HepG2 (cell line): ENCODE measurements at regions not wholly inside any gene's neighbourhood (a gene's known extent, or its start where the extent isn't known, plus 50 kb on each side); places are given as distances from the start of the nearest gene placed in this dataset.

Experiments used
- ATAC-seq: fragments of 200-7000 bp; cut with Tn5 transposase; 3 replicates; pipeline ENCODE4 v1.9.1; 2020; ENCODE audit warnings: mild to moderate bottlenecking, moderate library complexity
- BruUV-seq: library from RNA; stranded (reverse); fragments of 400-500 nt; replicated peaks from 2 replicates; lab custom pipeline; 2021; lab: Mats Ljungman, UMichigan
- CTCF ChIA-PET: fragments of 300-600 bp; formaldehyde crosslinking; extraction: SDS; loops from one replicate; lab custom pipeline; 2021; ENCODE audit warnings: low total read pairs, inconsistent platforms, low intra/inter-chr PET ratio; lab: Yijun Ruan, JAX
- POLR2A ChIA-PET: fragments of 350-600 bp; sonication (Branson Sonifier 250); formaldehyde crosslinking; loops from one replicate; lab custom pipeline; 2020; ENCODE audit warnings: antibody characterized with exemption, inconsistent platforms; lab: Yijun Ruan, JAX
- DNase-seq: peaks from one replicate; pipeline ENCODE4 v3.0.0-alpha.2; 2015; ENCODE audit warnings: low spot score
- FAIRE-seq: peaks from 3 replicates; lab custom pipeline; 2011; peaks lifted over from hg19 to GRCh38; lab: Jason Lieb, UNC
- H2AFZ ChIP-seq: one replicate; pipeline ENCODE4 v1.6.1; 2011; ENCODE audit warnings: low read length, inconsistent platforms
- H3K27ac ChIP-seq: fragments of 300-600 bp; 3 replicates; pipeline ENCODE4 v1.8.0; 2011; ENCODE audit warnings: mixed run types, mild to moderate bottlenecking, mixed read lengths, low read length, inconsistent platforms; ENCODE audit not compliant: insufficient read depth; ENCODE audit errors: extremely low read length
- H3K27me3 ChIP-seq, 2 experiments: fragments of 200-600 bp in 1 of 2; 2 replicates in 1 of 2; 3 replicates in 1 of 2; pipeline versions ENCODE4 v1.6.0 to v1.8.0; 2011; ENCODE audit warnings: low read length in 2 of 2, mild to moderate bottlenecking in 2 of 2, moderate library complexity in 2 of 2, inconsistent platforms in 1 of 2; ENCODE audit not compliant: insufficient read depth in 2 of 2, control insufficient read depth in 1 of 2
- H3K36me3 ChIP-seq, 2 experiments: fragments of 200-600 bp in 1 of 2; replicated peaks in 1 of 2; 2 replicates in 1 of 2; 3 replicates in 1 of 2; pipeline versions ENCODE4 v1.5.1 to v1.8.0; 2011; ENCODE audit warnings: low read length in 2 of 2, inconsistent platforms in 1 of 2; ENCODE audit not compliant: insufficient read depth in 2 of 2, control insufficient read depth in 1 of 2
- H3K4me1 ChIP-seq: 2 replicates; pipeline ENCODE4 v1.5.1; 2012; ENCODE audit warnings: low read length, inconsistent platforms; ENCODE audit not compliant: insufficient read depth
- H3K4me2 ChIP-seq: 2 replicates; pipeline ENCODE4 v1.6.0; 2011; ENCODE audit warnings: low read depth, low read length, inconsistent platforms
- H3K4me3 ChIP-seq, 3 experiments: fragments of 200-600 bp in 1 of 3; sonication (generic), shearing (Covaris generic) in 1 of 3; replicated peaks in 1 of 3; 2 replicates each; pipeline ENCODE4 v1.5.1; 2011 to 2016; ENCODE audit warnings: low read length in 3 of 3, inconsistent platforms in 2 of 3, low read depth in 2 of 3, mild to moderate bottlenecking in 2 of 3, control low read depth in 1 of 3, mixed read lengths in 1 of 3; ENCODE audit not compliant: insufficient read depth in 1 of 3
- H3K79me2 ChIP-seq: one replicate; pipeline ENCODE4 v1.6.1; 2011; ENCODE audit warnings: low read length, inconsistent platforms; ENCODE audit not compliant: insufficient read depth
- H3K9ac ChIP-seq: 2 replicates; pipeline ENCODE4 v1.6.0; 2011; ENCODE audit warnings: mild to moderate bottlenecking, low read depth, low read length, inconsistent platforms; ENCODE audit not compliant: insufficient read depth
- H3K9me3 ChIP-seq: 2 replicates; pipeline ENCODE4 v1.5.1; 2012; ENCODE audit warnings: mild to moderate bottlenecking, low read length
- H4K20me1 ChIP-seq: 2 replicates; pipeline ENCODE4 v1.6.0; 2011; ENCODE audit warnings: inconsistent platforms, mild to moderate bottlenecking, low read length, moderate library complexity; ENCODE audit not compliant: insufficient read depth
- BRD4 ChIP-seq: sonication (generic); formaldehyde crosslinking; IDR thresholded peaks from 2 replicates; pipeline ENCODE4 v1.4.0; 2020; ENCODE audit warnings: missing genetic modification reagents
- GZF1 ChIP-seq: sonication (generic); formaldehyde crosslinking; IDR thresholded peaks from 2 replicates; pipeline ENCODE4 v1.5.1; 2020; ENCODE audit warnings: mild to moderate bottlenecking, missing genetic modification reagents
- NCOA5 ChIP-seq: sonication (generic); formaldehyde crosslinking; IDR thresholded peaks from 2 replicates; pipeline ENCODE4 v1.4.0; 2020; ENCODE audit warnings: missing genetic modification reagents
- ZNF230 ChIP-seq: sonication (generic); formaldehyde crosslinking; IDR thresholded peaks from 2 replicates; pipeline ENCODE4 v1.4.0; 2020; ENCODE audit warnings: mild to moderate bottlenecking, missing genetic modification reagents
- WGBS: methylation state at CpG from one replicate; pipeline ENCODE4 v1.1.6; 2017; ENCODE audit warnings: low lambda C conversion rate; 5-methylcytosine and 5-hydroxymethylcytosine counted together
- in situ Hi-C: cut with HindIII; loops from 2 replicates; pipeline ENCODE4 v1.10.0; 2017; ENCODE audit warnings: low pct_unique_long_range_greater_than_20kb; ENCODE audit not compliant: extremely low pct_ligation_motif_present
- intact Hi-C: fragments of 100-400 bp; cut with micrococcal nuclease; formaldehyde crosslinking; loops from one replicate; pipeline ENCODE4 v1.10.0; 2022; ENCODE audit not compliant: unreplicated experiment
- TF ChIP-seq, protein P1 (sequence below), 2 experiments: fragments of 450-650 bp in 1 of 2; sonication (generic) in 1 of 2; formaldehyde crosslinking in 1 of 2; IDR thresholded peaks; 2 replicates each; pipeline versions ENCODE4 v1.6.1 to v1.8.0; 2016 to 2022; ENCODE audit warnings: antibody characterized with exemption in 1 of 2, mild to moderate bottlenecking in 1 of 2, missing genetic modification reagents in 1 of 2
- TF ChIP-seq, protein P2 (sequence below): sonication (generic); formaldehyde crosslinking; IDR thresholded peaks from 2 replicates; pipeline ENCODE4 v1.5.1; 2020; ENCODE audit warnings: missing genetic modification reagents, mild to moderate bottlenecking, borderline replicate concordance

DNA sequence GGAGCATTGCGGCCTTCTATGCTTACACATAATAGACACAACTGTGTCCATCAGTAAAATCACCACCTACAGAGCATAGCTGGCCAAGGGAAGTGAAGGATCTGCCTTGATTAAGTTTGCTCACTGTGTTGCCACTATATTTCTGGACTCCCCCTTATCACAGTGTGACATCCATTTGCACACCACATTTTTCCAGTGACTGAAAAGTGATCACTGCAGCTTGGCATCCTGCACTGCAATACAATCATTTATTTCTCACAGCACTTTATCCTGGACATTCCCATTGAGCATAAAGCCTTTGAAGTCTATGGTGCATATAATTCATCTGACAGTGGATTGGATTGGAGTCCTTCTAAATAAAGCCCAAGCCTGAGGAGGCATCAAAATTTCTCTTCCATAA is 217.2 kb downstream of the NOVA1 start:
- FAIRE-seq (no peak), DNase-seq (no peak), ATAC-seq (no peak)
- H3K27ac ChIP-seq: no peak overlapping the region
- no peak overlapping the region for H3K4me3 ChIP-seq
- H3K4me1 ChIP-seq: no peaks in the 10 kb centered on the region
- in situ Hi-C loops: no loop called here
- peaks cover 98% of the 10 kb centered on the region for H3K9me3 ChIP-seq
- POLR2A ChIA-PET: no interaction called here
- intact Hi-C loops: no loop called here
- no peaks in the 10 kb centered on the region for H3K27me3 ChIP-seq
- no TSS peak for BruUV-seq
- H4K20me1 ChIP-seq: no peaks in the 10 kb centered on the region
- no peak overlapping the region for H3K9ac ChIP-seq
- no peaks in the 10 kb centered on the region for H3K79me2 ChIP-seq
- no peak for TF ChIP-seq BRD4
- no peak for TF ChIP-seq GZF1 (CRISPR knock-in tag)
- TF ChIP-seq, protein P1, sequence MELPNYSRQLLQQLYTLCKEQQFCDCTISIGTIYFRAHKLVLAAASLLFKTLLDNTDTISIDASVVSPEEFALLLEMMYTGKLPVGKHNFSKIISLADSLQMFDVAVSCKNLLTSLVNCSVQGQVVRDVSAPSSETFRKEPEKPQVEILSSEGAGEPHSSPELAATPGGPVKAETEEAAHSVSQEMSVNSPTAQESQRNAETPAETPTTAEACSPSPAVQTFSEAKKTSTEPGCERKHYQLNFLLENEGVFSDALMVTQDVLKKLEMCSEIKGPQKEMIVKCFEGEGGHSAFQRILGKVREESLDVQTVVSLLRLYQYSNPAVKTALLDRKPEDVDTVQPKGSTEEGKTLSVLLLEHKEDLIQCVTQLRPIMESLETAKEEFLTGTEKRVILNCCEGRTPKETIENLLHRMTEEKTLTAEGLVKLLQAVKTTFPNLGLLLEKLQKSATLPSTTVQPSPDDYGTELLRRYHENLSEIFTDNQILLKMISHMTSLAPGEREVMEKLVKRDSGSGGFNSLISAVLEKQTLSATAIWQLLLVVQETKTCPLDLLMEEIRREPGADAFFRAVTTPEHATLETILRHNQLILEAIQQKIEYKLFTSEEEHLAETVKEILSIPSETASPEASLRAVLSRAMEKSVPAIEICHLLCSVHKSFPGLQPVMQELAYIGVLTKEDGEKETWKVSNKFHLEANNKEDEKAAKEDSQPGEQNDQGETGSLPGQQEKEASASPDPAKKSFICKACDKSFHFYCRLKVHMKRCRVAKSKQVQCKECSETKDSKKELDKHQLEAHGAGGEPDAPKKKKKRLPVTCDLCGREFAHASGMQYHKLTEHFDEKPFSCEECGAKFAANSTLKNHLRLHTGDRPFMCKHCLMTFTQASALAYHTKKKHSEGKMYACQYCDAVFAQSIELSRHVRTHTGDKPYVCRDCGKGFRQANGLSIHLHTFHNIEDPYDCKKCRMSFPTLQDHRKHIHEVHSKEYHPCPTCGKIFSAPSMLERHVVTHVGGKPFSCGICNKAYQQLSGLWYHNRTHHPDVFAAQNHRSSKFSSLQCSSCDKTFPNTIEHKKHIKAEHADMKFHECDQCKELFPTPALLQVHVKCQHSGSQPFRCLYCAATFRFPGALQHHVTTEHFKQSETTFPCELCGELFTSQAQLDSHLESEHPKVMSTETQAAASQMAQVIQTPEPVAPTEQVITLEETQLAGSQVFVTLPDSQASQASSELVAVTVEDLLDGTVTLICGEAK (IDR thresholded peaks at IDR 0.05): no peak
- TF ChIP-seq, protein P1 (CRISPR knock-in tag; IDR thresholded peaks at IDR 0.05): no peak
- no peak for TF ChIP-seq NCOA5 (CRISPR knock-in tag)
- no peak for TF ChIP-seq ZNF230
- TF ChIP-seq, protein P2, sequence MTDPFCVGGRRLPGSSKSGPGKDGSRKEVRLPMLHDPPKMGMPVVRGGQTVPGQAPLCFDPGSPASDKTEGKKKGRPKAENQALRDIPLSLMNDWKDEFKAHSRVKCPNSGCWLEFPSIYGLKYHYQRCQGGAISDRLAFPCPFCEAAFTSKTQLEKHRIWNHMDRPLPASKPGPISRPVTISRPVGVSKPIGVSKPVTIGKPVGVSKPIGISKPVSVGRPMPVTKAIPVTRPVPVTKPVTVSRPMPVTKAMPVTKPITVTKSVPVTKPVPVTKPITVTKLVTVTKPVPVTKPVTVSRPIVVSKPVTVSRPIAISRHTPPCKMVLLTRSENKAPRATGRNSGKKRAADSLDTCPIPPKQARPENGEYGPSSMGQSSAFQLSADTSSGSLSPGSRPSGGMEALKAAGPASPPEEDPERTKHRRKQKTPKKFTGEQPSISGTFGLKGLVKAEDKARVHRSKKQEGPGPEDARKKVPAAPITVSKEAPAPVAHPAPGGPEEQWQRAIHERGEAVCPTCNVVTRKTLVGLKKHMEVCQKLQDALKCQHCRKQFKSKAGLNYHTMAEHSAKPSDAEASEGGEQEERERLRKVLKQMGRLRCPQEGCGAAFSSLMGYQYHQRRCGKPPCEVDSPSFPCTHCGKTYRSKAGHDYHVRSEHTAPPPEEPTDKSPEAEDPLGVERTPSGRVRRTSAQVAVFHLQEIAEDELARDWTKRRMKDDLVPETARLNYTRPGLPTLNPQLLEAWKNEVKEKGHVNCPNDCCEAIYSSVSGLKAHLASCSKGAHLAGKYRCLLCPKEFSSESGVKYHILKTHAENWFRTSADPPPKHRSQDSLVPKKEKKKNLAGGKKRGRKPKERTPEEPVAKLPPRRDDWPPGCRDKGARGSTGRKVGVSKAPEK (CRISPR knock-in tag): no peak
- no peaks in the 10 kb centered on the region for H3K36me3 ChIP-seq
- H2AFZ ChIP-seq: no peak overlapping the region
- WGBS: 2% methylated on average over 1 of the region's 1 CpG
- H3K4me2 ChIP-seq: no peak overlapping the region
- CTCF ChIA-PET: no interaction called here
